Uterus (tissue), 2 donors: ENCODE measurements at regions not wholly inside any gene's neighbourhood (a gene's known extent, or its start where the extent isn't known, plus 50 kb on each side); places are given as distances from the start of the nearest gene placed in this dataset.

Experiments
- CTCF ChIP-seq, 4 experiments: fragments of 200-600 bp in 2 of 4; fragments of 450-650 bp in 2 of 4; sonication (generic) in 2 of 4; IDR thresholded peaks; one replicate each; pipeline ENCODE4 v1.5.1; 2016 to 2019; ENCODE audit warnings: antibody characterized with exemption in 4 of 4, mild to moderate bottlenecking in 2 of 4, moderate library complexity in 1 of 4
- POLR2A ChIP-seq, 2 donors: fragments of 450-650 bp; IDR thresholded peaks; one replicate each; pipeline ENCODE4 v1.6.1; 2016; ENCODE audit warnings: antibody characterized with exemption in 2 of 2, mild to moderate bottlenecking in 1 of 2, moderate library complexity in 1 of 2

GRCh38 chr9:129280623-129281271, 102.7 kb upstream of the IER5L start:
- TF ChIP-seq POLR2A (IDR thresholded peaks at IDR 0.05) (no peak), CTCF (IDR thresholded peaks at IDR 0.05) (no peak)
